ENCODE measurements at regions not wholly inside any gene's neighbourhood (a gene's known extent, or its start where the extent isn't known, plus 50 kb on each side); places are given as distances from the start of the nearest gene placed in this dataset.

GRCh38 chr11:123246749-123247495 lies 51.9 kb upstream of the CLMP start:
- no peak for TF ChIP-seq PATZ1 (CRISPR knock-in tag; IDR thresholded peaks at IDR 0.05; ENCODE audit: borderline replicate concordance)
- no peak for TF ChIP-seq ZNF70 (CRISPR knock-in tag; IDR thresholded peaks at IDR 0.05)
- no peak for TF ChIP-seq PPARA (CRISPR knock-in tag; IDR thresholded peaks at IDR 0.05; ENCODE audit: borderline replicate concordance)
- no peak for TF ChIP-seq BACH2 (CRISPR knock-in tag; IDR thresholded peaks at IDR 0.05; ENCODE audit: borderline replicate concordance)
- TF ChIP-seq TSHZ2 (CRISPR knock-in tag; IDR thresholded peaks at IDR 0.05), result no peak
- TF ChIP-seq ISL1 (CRISPR knock-in tag; IDR thresholded peaks at IDR 0.05), result no peak
